DOHH2 (cell line): ENCODE measurements at regions not wholly inside any gene's neighbourhood (a gene's known extent, or its start where the extent isn't known, plus 50 kb on each side); places are given as distances from the start of the nearest gene placed in this dataset.

Source experiments
- CTCF ChIP-seq: fragments of 200-600 bp; sonication (generic); IDR thresholded peaks from one replicate; pipeline ENCODE4 v1.5.1; 2014; ENCODE audit warnings: antibody characterized with exemption, mild to moderate bottlenecking, low read depth, low read length; ENCODE audit not compliant: poor library complexity, severe bottlenecking
- EZH2phosphoT487 ChIP-seq: fragments of 200-600 bp; sonication (generic); IDR thresholded peaks from 2 replicates; pipeline ENCODE4 v1.6.1; 2017; ENCODE audit warnings: borderline replicate concordance, mild to moderate bottlenecking, antibody characterized with exemption, low read length, moderate library complexity, mixed read lengths

- TF ChIP-seq CTCF (no peak), EZH2phosphoT487 (no peak)
These were observed 80.3 kb upstream of the ARID5B start for GRCh38 chr10:61821153-61821552.
